Transverse colon (tissue), 4 donors: ENCODE measurements at regions not wholly inside any gene's neighbourhood (a gene's known extent, or its start where the extent isn't known, plus 50 kb on each side); places are given as distances from the start of the nearest gene placed in this dataset.
"Not testable (repeated sequence)": the region's sequence is repeated elsewhere in the genome, so short reads cannot be mapped to it uniquely, and the experiment has no call there.

Experiments used
- DNase-seq: peaks from one replicate; pipeline ENCODE4 v3.0.0-alpha.2; 2019
- H3K27ac ChIP-seq, 4 donors: fragments of 200-600 bp; sonication (generic); 2 replicates each; pipeline ENCODE4 v1.5.1; 2016 to 2018; ENCODE audit warnings: inconsistent platforms in 4 of 4
- H3K27me3 ChIP-seq: fragments of 200-600 bp; sonication (generic); 2 replicates; pipeline ENCODE4 v1.5.1; 2017; ENCODE audit warnings: inconsistent platforms
- H3K36me3 ChIP-seq, 4 donors: fragments of 200-600 bp; sonication (generic); 2 replicates each; pipeline ENCODE4 v1.5.1; 2017 to 2019; ENCODE audit warnings: inconsistent platforms in 4 of 4
- H3K4me1 ChIP-seq, 4 donors: fragments of 200-600 bp; sonication (generic); 2 replicates each; pipeline ENCODE4 v1.5.1; 2017 to 2020; ENCODE audit warnings: inconsistent platforms in 4 of 4
- H3K4me3 ChIP-seq, 4 donors: fragments of 200-600 bp; sonication (generic); 1 replicate in 1 of 4; 2 replicates in 3 of 4; pipeline versions ENCODE4 v1.5.1 to v1.6.1; 2017 to 2019; ENCODE audit warnings: inconsistent platforms in 4 of 4
- H3K9me3 ChIP-seq, 2 donors: fragments of 200-600 bp; sonication (generic); 2 replicates each; pipeline ENCODE4 v1.5.1; 2017 to 2019; ENCODE audit warnings: inconsistent platforms in 2 of 2
- CTCF ChIP-seq, 5 experiments: fragments of 200-600 bp in 3 of 5; fragments of 450-650 bp in 2 of 5; sonication (generic) in 3 of 5; IDR thresholded peaks; 1 replicate in 2 of 5; 2 replicates in 3 of 5; pipeline ENCODE4 v1.5.1; 2016 to 2017; ENCODE audit warnings: antibody characterized with exemption in 5 of 5, inconsistent platforms in 3 of 5, mild to moderate bottlenecking in 2 of 5, moderate library complexity in 1 of 5
- EP300 ChIP-seq: sonication (generic); formaldehyde crosslinking; IDR thresholded peaks from one replicate; pipeline ENCODE4 v1.6.1; 2017; ENCODE audit warnings: antibody characterized with exemption, low read depth
- POLR2A ChIP-seq: fragments of 450-650 bp; IDR thresholded peaks from one replicate; pipeline ENCODE4 v1.6.1; 2016; ENCODE audit warnings: antibody characterized with exemption, mild to moderate bottlenecking, moderate library complexity
- POLR2AphosphoS5 ChIP-seq, 3 donors: sonication (generic); formaldehyde crosslinking; IDR thresholded peaks; one replicate each; pipeline ENCODE4 v1.6.1; 2016; ENCODE audit warnings: antibody characterized with exemption in 3 of 3
- WGBS, 2 donors: methylation state at CpG; one replicate each; pipeline ENCODE4 v1.1.5; 2018; ENCODE audit warnings: low coverage in 1 of 2; 5-methylcytosine and 5-hydroxymethylcytosine counted together
- in situ Hi-C, 4 donors: fragments of 200-750 bp; cut with MboI; loops; one replicate each; pipeline versions ENCODE4 v1.15.0 to v1.15.1; 2017; ENCODE audit warnings: low sequenced_read_pairs in 3 of 4, low pct_ligation_motif_present in 1 of 4, low pct_unique_long_range_greater_than_20kb in 1 of 4
- intact Hi-C: fragments of 100-400 bp; cut with DNase I; formaldehyde crosslinking; loops from one replicate; pipeline ENCODE4 v1.15.1; 2023; ENCODE audit warnings: low total_unique reads

- Histone ChIP-seq H3K4me3 (no peak overlapping the region), H3K9me3 (no peaks in the 10 kb centered on the region), H3K36me3 (no peaks in the 10 kb centered on the region), H3K27ac (no peak overlapping the region), H3K27me3 (no peaks in the 10 kb centered on the region), H3K4me1 (no peaks in the 10 kb centered on the region)
- DNase-seq = no peak
- no peak for TF ChIP-seq POLR2AphosphoS5 (IDR thresholded peaks at IDR 0.05)
- TF ChIP-seq POLR2A = no peak
- no peak for TF ChIP-seq CTCF (IDR thresholded peaks at IDR 0.05)
- TF ChIP-seq EP300 = no peak
- intact Hi-C loops = no loop called here
- in situ Hi-C loops = no loop called here
- 5 to 17% methylated on average over 2 of the region's 2 CpGs for WGBS, 2 donors
These were observed 256.9 kb downstream of the MDFIC start for GRCh38 chr7:115178835-115179234.

- no peak overlapping the region for H3K4me3 ChIP-seq
- H3K4me1 ChIP-seq = no peaks in the 10 kb centered on the region
- WGBS, 2 donors = 80 to 87% methylated on average over 3 of the region's 3 CpGs
- intact Hi-C loops = no loop called here
- in situ Hi-C loops = no loop called here
- no peaks in the 10 kb centered on the region for H3K36me3 ChIP-seq
- no peaks in the 10 kb centered on the region for H3K9me3 ChIP-seq
- H3K27ac ChIP-seq = no peak overlapping the region
- no peaks in the 10 kb centered on the region for H3K27me3 ChIP-seq
- TF ChIP-seq CTCF (IDR thresholded peaks at IDR 0.05) = no peak
- TF ChIP-seq EP300 = no peak
- DNase-seq = no peak
These were observed 255.9 kb downstream of the MDFIC start for GRCh38 chr7:115177823-115178222.

DNA sequence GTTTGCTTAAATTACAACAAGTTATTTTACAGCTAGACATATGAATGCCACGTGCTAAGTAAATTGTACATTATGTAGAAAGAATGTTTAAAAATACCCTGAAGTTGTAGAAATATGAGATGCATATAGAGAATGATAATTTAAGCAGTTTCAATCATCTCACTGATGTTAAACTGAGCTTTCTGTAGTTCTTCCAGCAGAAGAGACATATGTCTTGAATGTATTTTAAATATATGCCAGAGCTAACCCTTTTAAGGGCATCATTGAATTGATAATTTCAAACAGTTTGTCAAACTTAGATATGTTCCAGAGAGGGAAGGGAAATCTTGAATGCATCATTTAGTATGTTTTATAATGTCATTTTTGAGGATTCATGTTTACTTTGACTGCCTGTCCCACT lies 255.2 kb downstream of the MDFIC start:
- DNase-seq = no peak
- intact Hi-C loops = no loop called here
- WGBS, 2 donors = 50 to 53% methylated on average over 1 of the region's 1 CpG
- no peaks in the 10 kb centered on the region for H3K9me3 ChIP-seq
- no peak overlapping the region for H3K4me3 ChIP-seq
- no peaks in the 10 kb centered on the region for H3K4me1 ChIP-seq
- TF ChIP-seq CTCF (IDR thresholded peaks at IDR 0.05) (no peak), POLR2A (no peak), POLR2AphosphoS5 (IDR thresholded peaks at IDR 0.05) (no peak), EP300 (no peak)
- in situ Hi-C loops = no loop called here
- H3K27ac ChIP-seq = no peak overlapping the region
- H3K27me3 ChIP-seq = no peaks in the 10 kb centered on the region
- H3K36me3 ChIP-seq = no peaks in the 10 kb centered on the region

DNA sequence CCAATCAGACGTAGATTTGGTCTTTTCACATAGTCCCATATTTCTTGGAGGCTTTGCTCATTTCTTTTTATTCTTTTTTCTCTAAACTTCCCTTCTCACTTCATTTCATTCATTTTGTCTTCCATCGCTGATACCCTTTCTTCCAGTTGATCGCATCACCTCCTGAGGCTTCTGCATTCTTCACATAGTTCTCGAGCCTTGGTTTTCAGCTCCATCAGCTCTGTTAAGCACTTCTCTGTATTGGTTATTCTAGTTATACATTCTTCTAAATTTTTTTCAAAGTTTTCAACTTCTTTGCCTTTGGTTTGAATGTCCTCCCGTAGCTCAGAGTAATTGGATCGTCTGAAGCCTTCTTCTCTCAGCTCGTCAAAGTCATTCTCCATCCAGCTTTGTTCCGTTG lies 250.5 kb downstream of the MDFIC start:
- H3K27ac ChIP-seq, H3K27me3 ChIP-seq, DNase-seq, in situ Hi-C loops, H3K36me3 ChIP-seq, intact Hi-C loops, H3K4me3 ChIP-seq, H3K9me3 ChIP-seq, H3K4me1 ChIP-seq: not testable (repeated sequence)
- 91 to 96% methylated on average over 5 to 8 of the region's 8 CpGs for WGBS, 2 donors

DNA sequence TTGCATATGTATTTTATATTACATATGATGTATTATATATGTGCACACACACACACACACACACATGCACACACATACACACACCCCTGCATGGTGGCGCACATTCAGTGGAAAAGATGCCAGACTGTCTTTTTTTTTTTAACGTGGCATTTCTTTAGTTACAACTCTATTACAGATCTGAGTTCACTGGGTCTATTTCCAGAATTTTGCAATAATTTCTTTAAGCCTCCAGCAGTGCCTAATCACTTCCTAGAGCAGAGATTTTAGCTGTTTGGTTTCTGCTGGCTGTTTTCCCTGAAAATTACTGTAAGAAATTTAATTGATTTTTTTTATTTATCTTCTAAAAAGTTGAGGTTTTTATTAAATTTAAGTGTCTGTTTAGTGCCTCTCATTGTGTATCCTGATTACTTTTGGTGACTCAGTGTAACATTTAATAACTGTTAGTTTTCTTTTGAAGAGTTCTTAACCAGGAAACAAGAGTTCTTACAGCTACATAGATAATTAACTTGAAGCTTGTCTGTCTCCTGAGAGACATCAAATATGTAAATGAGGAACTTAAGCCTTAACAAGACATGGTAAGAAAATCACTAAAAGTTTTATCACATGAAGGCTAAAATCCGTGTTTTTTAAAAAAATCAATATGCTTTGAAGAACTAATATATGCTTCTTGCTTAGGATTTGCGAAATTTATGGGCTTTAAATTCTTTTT lies 232.0 kb downstream of the MDFIC start:
- TF ChIP-seq POLR2A (no peak), POLR2AphosphoS5 (IDR thresholded peaks at IDR 0.05) (no peak), EP300 (no peak), CTCF (IDR thresholded peaks at IDR 0.05) (no peak)
- Histone ChIP-seq H3K36me3 (no peaks in the 10 kb centered on the region), H3K9me3 (no peaks in the 10 kb centered on the region), H3K27ac (no peak overlapping the region), H3K4me1 (no peaks in the 10 kb centered on the region), H3K4me3 (no peak overlapping the region), H3K27me3 (no peaks in the 10 kb centered on the region)
- DNase-seq = no peak
- intact Hi-C loops (no loop called here), in situ Hi-C loops (no loop called here)
- WGBS, 2 donors = 71 to 77% methylated on average over 4 of the region's 4 CpGs
